ENCODE measurements at regions not wholly inside any gene's neighbourhood (a gene's known extent, or its start where the extent isn't known, plus 50 kb on each side); places are given as distances from the start of the nearest gene placed in this dataset.

DNA sequence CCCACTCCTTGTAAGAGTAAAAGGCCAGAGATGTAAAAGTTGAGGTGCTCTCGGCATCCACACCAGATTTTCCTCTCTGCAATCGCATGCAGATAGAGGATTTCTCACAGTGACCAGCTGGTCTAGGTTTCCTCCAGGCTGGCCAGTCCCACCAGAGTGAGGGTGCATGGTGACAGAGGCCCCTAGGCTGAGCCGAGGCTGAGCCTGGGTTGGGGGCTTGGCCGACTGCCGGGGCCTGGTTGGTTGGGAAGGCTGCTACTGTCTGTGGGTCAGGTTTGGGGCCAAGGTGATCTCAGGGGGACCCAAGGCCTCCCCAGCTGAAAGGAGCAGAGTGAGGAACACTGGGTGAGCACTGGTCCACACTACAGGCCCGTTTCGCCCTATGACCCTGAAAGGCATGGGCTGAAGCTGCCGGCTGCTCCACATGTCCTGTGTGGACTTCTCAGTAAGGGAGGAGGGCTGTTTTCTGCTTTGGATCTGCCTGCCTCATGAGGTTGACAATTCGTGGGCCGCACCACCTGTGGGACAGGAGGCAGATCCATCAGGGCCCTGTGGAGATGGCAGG lies 400.8 kb upstream of the IRX4 start:
- DNase-seq, result no peak

GRCh38 chr5:2282893-2283292 lies 400.2 kb upstream of the IRX4 start:
- no peak for DNase-seq

- DNase-seq, result no peak
Measured at GRCh38 chr5:2282034-2282690, 399.4 kb upstream of the IRX4 start.

DNA sequence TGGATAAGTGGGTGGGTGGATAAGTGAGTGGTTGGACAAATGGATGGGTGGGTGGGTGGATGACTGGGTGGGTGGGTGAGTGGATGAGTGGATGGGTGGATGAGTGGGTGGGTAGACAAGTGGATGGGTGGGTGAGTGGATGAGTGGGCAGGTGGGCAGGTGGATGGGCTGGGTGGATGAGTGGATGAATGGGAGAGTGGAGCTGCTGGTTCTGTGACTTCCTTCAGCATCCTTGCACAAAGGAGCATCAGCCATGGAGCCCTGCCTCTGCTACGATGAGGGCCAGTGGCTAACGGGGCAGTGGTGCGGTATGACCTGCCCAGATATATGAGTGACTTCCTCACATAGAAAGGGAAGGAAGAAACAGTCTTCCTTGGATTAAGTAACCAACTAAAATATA lies 398.7 kb upstream of the IRX4 start:
- DNase-seq, result no peak

- DNase-seq, result no peak
Measured at GRCh38 chr5:2280318-2280717, 397.6 kb upstream of the IRX4 start.

GRCh38 chr5:2278825-2279456 lies 396.2 kb upstream of the IRX4 start:
- DNase-seq, result no peak

DNA sequence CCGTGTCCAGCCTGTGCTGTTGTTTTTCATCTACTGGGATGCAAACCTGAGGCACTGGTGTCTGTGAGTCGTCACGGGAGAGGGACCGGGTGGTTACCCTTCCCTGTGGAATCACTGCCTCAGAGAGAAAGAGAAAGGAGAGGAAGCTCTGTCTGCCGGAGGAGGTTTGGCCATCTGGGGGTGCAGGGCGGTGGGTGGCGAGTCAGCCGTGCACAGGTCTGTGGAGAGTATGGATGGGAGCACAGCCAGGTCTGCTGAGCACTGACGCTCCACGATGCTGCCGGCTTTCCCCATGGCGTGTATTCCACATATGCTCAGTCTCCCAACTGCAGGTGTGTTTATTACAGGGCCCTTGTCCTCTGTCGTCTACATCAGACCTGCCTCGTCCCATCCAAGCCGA lies 395.2 kb upstream of the IRX4 start:
- DNase-seq, result no peak

- no peak for DNase-seq
Measured at GRCh38 chr5:2276101-2276500, 393.4 kb upstream of the IRX4 start.

- no peak for DNase-seq
Measured at GRCh38 chr5:2272755-2273154, 390.0 kb upstream of the IRX4 start.

DNA sequence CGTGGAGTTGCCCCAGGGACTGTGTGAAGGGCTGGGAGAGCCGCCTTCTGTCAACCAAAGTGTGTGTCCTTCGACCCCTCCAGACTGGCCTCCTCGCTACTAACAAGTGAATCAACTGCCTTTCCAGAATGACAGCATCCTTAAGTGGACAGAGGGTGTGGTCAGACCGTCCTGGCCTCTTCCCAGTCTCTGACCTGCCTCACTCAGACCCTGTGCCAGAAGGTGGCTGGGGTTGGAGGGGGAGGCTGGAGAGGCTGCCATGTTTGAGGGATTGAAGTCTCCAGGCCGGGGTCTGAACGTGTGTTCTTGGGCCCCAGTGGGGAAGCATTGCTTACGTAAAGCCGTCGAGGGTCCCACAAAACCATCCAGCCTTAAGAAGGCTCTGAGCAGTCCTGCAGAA lies 389.3 kb upstream of the IRX4 start:
- DNase-seq, result no peak

DNA sequence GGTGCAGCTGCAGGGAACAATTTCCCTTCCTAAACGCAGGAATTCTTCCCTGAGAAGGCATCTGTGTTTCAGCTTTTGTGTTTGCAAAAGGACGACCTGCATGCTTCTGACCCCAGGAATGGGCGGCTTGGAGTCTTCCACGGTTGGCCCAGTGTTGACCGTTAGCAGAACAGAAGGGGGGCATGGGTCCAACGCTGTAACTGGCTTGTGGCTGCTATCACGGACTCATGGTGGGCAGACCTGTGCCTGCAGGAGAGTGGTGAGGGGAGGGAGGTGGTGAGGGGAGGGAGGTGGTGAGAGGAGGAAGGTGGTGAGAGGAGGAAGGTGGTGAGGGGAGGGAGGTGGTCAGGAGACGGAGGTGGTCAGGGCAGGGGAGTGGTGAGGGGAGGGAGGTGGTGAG lies 388.6 kb upstream of the IRX4 start:
- DNase-seq, result no peak

DNA sequence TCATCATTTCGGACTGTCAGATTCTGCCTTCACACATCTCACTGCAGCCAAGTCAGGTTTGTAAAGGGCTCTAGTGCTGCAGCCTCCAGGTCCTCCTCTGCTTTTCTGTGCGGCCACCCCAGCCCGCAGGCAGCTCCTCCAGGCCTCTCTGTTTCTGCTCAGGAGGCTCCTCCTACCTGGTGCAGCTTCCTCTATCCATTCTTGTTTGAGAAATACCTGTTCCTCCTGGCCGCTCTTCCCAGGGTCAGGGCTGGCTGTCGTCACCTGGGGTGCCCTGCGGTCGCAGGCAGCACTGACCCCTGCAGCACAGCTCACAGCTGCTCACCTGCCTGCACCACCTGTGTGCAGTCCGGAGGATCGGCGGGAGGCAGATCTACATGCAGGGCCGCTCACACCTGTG lies 387.7 kb upstream of the IRX4 start:
- DNase-seq, result no peak

GRCh38 chr5:2269656-2270055 lies 386.9 kb upstream of the IRX4 start:
- DNase-seq, result no peak

DNA sequence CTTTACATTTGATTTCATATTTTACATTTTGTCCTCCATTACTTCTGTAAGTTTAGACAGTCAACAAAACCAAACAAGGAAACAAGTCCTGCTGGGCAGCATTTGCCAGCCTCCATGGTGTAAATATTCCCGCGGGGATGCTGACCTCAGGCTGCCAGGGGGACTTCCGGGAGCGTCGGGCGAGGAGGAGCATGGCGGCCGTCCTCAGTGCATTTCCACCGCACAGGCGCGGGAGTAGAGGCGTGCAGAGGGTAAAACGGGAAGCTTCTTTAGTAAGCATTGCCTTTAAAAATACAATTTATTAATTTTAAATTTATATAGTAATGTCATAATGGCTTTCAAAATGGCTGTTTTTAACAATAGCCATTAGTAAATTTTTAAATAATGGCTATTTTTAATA lies 385.3 kb upstream of the IRX4 start:
- DNase-seq, result no peak

GRCh38 chr5:2266641-2267240 lies 384.0 kb upstream of the IRX4 start:
- DNase-seq, result no peak

DNA sequence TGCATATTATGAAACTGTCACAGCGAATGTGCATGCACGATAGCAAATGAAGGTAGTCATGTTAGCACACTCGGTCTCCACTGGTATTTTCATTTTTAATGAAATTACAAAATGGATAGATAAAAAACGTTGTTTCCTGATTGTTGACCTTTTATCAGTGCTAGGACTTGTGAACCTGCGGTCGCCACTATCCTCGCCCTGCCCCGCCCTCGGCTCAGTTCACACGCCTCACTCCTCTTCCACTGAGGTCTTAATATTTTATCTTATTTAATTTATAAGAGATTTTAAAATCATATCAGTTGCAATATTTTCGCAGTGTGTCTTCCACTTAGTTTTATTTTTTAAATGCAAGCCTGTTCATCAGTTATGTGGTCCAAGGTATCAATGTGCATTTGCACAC lies 382.6 kb upstream of the IRX4 start:
- DNase-seq, result no peak

GRCh38 chr5:2263763-2264162 lies 381.0 kb upstream of the IRX4 start:
- no peak for DNase-seq

DNA sequence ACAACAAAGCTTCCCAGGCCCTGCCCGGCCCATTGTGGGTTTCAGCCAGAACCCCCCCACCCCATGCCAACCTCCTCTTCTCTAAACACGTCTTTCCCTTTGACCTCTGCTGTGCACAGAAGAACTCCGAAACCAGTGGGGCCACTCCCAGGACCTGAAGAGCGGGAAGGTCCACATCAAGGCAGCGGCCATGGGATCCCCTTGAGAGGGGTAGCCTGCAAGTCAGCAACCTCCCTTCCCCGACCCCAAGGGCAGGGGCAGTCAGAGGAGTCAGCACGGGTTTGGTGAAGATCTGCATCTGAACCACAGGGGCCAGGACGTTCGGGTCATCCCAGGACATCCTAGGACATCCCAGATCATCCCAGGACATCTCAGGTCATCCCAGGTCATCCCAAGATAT lies 379.9 kb upstream of the IRX4 start:
- no peak for DNase-seq

DNA sequence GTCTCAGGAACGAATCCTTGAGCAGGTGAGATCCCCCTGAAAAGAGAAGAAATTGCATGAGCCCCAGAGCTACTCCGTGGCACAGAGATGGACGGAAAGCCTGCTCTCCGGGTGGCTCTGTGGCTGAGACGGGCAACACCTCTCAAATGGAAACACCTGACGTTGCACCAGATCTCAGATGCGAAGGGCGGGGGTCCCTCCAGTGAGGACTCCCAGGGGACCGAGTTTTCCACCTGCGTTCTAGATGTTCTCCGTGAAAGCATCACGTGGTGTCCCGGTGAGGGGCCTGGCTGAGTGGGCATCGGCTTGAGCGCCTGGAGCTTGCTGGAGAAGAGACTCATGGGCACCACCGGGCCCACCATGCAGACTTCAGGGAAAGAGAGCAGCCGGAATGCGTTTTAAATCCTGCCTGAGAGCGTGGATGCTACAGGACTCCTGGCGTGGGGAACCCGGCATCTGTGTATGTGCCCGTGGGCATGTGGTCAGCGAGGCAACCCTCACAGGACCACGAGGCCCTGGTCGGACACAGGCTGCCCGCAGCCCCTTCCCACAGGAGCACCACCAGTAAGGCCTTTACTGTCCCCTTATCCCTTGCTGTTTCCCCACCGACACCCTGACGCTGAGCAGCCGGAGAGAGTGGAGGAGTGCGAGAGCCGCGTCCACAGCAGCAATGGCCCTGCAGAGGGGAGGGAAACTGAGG lies 378.4 kb upstream of the IRX4 start:
- DNase-seq, result no peak

- DNase-seq, result no peak
Measured at GRCh38 chr5:2260211-2261003, 377.7 kb upstream of the IRX4 start.

GRCh38 chr5:2259494-2260107 lies 376.9 kb upstream of the IRX4 start:
- DNase-seq, result no peak

GRCh38 chr5:2258861-2259260 lies 376.1 kb upstream of the IRX4 start:
- DNase-seq, result no peak

All from activated CD4-positive, alpha-beta T cell treated with anti-CD3 and anti-CD28 coated beads for 4 hours (primary cell).